ENCODE measurements at regions not wholly inside any gene's neighbourhood (a gene's known extent, or its start where the extent isn't known, plus 50 kb on each side); places are given as distances from the start of the nearest gene placed in this dataset.
"Not testable (repeated sequence)": the region's sequence is repeated elsewhere in the genome, so short reads cannot be mapped to it uniquely, and the experiment has no call there.

DNA sequence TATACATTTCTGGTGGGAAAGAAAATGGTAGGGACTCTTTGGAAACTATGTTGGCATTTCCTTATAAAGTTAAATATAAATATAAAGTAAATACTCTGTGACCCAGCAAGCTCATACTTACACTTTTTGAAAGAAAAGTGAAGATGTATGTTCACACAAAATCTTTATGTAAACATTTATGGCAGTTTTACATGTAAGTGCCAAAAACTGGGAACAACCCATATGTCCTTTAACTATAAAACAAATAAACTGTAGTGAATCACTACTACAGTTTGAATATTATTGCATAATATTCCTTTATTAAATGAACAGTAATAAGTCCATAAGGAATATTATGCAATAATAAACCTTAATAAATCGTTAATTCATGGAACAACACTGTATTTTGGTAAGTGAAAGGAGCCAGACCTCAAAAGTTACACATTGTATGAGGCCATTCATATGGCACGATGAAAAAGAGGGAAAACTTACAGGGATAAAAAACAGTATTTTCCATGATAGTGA is 1660.3 kb upstream of the LRRTM3 start:
- DNase-seq (ENCODE audit: low read depth in 2 of 2): no peak

DNA sequence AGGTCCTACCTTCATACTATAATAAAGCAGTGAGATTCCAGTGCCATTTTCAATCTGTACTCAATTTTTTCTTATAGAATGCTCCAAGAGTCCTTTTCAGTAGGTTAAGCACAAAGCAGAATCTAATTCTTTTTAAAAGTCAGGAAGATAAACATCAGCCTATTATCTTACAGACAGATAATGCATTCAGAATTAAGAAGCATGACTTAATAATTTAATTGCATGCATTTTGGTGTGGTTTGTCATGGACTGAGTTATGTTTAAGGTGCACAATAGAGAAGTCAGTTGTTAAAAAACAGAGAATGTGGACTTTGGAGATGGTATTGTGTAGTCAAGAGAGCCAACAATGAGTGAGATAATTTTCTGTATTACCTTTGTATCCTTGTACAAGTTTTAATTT is 1656.3 kb upstream of the LRRTM3 start:
- not testable (repeated sequence) for DNase-seq (ENCODE audit: low read depth in 2 of 2)

DNA sequence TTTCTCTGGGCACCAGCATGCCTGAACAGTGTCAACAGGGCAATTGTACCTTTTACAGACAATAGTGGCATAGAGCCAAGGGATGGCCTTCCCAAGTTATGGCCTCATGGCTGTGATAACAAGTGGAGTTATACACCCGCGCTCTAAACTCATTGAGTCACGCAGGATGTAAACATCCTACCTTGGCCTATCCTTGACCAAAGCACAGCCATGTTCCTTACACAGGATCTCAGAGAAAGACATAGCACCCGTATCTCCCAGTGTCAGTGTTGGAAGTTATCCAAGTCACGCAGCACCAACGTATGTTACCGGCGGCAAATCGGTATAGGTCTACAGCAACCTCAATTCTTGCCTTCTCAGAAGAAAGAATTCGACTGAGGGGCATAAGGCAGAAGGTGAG is 1654.9 kb upstream of the LRRTM3 start:
- DNase-seq (ENCODE audit: low read depth in 2 of 2): no peak

DNA sequence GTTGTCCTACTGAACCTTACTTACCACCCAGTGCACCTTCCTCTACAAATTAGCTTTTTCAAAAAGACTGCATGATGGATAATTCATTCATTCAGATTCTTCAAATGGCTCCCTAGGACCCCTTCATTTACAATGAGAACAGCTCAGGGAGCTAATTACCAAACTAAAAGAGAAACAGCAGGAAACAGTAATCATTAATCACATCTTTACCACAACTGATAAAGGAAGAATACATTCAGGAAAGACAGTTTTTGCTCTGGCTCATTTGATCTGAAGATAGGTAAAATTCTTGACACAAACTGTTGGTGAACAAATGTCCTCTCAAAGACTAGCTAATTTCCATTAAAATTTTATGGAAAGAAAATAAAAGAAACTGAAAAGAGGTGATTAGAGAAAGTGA is 1652.7 kb upstream of the LRRTM3 start:
- no peak for DNase-seq (ENCODE audit: low read depth in 2 of 2)

DNA sequence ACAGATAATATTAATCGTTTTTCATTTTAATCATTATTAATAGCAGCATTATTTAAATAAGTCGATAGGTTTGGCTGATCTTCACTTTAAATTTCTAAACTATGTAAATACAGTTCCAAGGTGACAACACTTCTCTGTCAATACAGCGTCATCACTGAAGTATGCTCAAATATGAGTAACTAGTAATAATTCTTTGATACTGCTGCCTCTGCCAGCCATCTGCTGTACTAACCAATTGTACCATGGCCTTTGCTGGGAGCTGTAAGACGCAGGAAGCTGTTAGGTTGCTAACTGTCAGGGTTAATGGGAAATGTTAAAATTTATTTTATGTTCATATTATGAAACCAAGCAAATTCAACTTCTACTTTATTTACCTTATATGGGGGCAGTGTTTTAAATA is 1650.5 kb upstream of the LRRTM3 start:
- DNase-seq (ENCODE audit: low read depth in 2 of 2): no peak

DNA sequence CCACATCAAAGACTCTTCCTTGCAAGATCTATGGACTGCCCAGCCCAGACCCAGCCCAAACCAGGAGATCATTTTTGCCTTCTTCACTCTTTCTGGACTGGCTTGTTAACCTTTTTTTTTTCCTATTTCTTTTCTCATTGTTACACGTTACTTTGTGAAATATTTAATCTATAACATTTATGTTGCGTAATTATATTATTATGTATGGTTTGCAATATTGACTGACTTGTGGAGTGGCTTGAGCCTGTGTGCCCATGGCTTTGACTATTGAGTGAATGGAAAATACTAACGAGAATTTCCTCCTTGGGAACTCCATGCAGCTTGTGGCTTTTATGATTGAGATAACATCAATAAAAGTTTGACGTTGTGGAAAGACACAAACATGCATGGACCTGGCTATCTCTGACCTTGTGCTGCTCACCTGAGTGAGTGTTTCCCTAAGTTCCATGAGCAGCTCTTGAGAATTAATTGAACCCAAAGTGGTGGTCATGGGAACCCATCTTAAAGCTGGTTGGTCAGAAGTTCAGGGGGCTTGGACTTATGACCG is 1641.3 kb upstream of the LRRTM3 start:
- no peak for DNase-seq (ENCODE audit: low read depth in 2 of 2)

DNA sequence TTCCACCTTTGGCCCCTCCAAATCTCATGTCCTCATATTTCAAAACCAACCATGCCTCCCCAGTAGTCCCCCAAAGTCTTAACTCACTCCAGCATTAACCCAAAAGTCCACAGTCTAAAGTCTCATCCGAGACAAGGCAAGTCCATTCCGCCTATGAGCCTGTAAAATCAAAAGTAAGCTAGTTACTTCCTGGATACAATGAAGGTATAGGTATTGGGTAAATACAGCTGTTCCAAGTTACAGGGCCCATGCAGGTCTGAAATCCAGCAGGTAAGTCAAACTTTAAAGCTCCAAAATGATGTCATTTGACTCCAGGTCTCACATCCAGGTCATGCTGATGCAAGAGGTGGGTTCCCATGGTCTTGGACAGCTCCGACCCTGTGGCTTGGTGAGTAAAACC is 1640.1 kb upstream of the LRRTM3 start:
- not testable (repeated sequence) for DNase-seq (ENCODE audit: low read depth in 2 of 2)

DNA sequence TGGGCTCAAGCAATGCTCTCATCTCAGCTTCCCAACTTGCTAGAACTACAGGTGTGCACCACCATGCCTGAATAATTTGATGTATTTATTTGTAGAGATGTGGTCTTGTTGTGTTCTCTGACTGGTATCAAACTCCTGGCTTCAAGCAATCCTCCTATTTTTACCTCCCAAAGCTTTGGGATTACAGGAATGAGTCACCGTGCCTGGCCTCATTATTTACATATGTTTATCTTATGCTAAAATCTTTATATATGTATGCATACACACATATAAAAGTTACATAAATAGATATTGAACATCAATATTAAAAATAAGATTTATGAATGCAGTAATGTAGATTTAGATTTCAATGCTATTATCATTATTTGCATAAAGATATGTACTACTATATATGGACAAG is 1634.5 kb upstream of the LRRTM3 start:
- no peak for DNase-seq (ENCODE audit: low read depth in 2 of 2)

DNA sequence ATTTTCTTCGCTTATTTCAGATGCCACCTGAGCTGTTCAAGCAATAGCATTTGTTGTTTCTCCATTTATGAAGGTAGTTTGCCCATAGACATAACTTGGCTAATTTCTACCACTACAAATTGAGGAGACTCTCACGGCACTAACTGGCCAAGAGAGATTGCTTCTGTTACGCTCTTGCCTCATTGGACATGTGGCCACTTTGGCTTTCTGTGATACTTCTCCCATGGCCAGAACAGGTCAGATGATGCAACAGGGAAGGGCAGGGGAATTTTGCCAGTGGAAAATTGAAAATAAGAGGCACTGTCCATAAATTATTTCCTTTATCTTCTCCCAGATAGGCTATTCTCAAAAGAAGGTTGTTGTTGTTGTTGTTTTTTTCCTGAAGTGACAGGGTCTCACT is 1633.3 kb upstream of the LRRTM3 start:
- DNase-seq (ENCODE audit: low read depth in 2 of 2): no peak

DNA sequence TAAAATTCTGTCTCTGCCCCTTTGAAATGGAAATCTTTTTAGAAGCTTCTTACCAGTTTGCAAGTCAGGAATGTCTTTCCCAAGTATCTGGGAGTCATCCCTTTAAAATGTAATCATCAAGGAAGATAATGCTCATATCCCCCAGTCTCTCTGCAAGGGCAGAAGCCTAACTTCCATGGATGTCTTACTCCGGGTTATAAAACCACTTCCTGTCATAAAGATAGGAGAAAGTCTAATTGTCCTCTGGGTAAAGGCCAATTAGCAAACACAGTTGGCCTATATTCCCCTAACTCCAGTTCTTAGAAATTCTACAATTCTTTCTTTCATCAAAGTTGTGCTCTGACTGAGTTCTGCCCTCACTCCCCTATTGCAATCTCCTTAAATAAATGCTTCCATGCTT is 1631.5 kb upstream of the LRRTM3 start:
- no peak for DNase-seq (ENCODE audit: low read depth in 2 of 2)

DNA sequence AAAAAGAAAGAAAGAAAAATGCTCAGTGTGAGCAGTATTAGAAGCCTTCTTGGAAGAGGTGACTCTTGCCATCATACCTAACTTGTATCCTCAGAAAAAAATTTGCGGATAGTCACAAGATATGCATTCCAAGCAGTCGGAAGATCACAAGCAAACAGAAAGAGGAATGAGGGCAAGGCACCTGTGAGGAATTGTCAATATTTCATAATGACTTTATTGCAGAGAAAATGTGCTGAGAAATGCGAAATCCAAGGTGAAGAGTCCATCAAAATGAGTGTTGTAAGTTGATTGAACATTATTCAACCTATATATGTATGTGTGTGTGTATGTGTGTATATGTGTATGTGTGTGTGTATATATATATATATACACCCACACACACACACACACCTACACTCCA is 1624.7 kb upstream of the LRRTM3 start:
- DNase-seq (ENCODE audit: low read depth in 2 of 2): no peak

DNA sequence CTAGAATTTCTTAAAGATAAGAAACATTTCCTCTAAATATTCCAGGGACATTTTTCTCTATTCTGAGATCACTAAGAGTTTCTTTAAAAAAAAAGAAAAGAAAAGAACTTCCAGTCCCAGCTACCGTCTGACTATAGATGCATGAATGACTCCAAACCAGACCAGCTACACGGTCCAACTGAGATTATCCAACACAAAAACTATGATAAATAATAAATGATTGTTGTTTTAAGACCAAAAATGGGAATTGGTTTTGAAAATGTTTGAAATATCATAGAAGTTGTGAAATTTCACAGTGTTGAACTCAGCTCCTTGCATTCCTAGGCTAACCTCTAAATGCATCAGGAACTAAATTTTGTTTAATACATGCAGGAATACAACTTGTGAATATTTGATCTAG is 1619.6 kb upstream of the LRRTM3 start:
- no peak for DNase-seq (ENCODE audit: low read depth in 2 of 2)

DNA sequence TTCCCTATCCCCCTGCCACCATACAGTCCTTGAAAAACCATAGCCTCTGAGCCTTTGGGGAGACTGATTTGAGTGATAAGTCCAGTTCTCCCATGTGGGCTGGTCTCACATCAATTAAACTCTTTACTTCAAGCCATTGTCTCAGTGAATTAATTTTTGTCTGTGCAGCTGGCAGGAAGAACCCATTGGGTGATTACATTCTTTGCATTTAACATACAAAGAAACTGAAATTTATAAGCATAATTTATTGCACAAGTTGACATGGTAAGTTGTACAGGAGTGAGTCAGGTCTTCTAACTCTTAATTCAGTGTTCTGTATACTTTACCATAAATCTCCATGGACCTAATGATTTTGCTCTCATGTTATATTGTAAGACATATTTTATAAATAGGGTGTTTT is 1613.0 kb upstream of the LRRTM3 start:
- no peak for DNase-seq (ENCODE audit: low read depth in 2 of 2)

DNA sequence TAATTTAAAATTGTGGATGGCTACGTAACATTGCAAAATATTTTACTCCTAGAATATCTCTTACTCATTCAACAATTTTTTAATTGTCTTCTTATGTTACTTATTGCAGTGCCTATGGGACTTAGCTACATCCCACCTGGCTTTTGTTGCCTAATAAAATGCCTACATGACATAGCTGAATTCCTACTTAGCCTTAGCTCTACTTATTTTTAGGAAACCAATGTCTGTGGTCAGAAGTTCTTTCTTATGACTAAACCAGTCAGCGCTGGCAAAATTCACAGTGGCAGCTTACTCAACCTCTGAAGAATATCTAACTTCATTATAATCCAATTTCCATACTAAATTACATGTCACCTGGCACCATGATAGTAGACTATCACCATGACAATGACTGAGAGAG is 1612.4 kb upstream of the LRRTM3 start:
- DNase-seq (ENCODE audit: low read depth in 2 of 2): no peak

DNA sequence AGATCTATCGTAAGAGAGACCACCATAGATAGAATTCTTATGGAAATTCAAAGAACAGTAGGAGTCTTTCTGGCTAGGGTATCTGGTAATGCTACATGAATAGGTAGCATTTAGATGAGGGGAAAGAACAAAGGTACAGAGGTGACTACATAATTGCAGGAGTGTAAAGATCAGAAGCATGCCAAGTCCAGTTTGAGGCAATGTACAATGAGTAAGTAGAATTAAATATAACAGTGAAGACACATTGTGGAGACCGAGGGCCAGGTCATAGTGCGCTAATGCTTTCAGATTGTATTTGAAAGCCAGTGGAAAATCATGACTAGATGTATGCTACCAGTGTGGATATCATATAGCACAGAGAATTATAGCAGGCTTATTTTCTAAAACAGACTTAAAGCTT is 1611.6 kb upstream of the LRRTM3 start:
- no peak for DNase-seq (ENCODE audit: low read depth in 2 of 2)

DNA sequence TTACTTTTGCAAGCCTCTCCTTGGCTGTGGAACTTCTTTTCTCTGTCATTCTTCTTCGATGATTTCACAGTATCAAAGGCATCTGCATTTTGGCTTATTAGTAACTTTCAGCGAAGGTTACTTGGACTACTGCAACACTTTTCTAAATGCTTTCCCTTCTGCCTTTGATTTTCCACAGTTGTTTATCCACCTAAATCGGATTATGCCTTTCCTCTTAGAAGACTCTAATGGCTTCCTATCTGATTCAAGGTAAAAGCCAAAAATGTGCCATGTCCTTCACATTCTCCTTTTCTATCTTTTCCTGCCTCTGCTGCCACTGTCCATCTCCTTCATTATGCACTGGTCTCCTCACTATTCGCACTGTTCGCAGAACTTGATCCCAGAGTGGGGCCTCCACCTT is 1606.3 kb upstream of the LRRTM3 start:
- DNase-seq (ENCODE audit: low read depth in 2 of 2): no peak

DNA sequence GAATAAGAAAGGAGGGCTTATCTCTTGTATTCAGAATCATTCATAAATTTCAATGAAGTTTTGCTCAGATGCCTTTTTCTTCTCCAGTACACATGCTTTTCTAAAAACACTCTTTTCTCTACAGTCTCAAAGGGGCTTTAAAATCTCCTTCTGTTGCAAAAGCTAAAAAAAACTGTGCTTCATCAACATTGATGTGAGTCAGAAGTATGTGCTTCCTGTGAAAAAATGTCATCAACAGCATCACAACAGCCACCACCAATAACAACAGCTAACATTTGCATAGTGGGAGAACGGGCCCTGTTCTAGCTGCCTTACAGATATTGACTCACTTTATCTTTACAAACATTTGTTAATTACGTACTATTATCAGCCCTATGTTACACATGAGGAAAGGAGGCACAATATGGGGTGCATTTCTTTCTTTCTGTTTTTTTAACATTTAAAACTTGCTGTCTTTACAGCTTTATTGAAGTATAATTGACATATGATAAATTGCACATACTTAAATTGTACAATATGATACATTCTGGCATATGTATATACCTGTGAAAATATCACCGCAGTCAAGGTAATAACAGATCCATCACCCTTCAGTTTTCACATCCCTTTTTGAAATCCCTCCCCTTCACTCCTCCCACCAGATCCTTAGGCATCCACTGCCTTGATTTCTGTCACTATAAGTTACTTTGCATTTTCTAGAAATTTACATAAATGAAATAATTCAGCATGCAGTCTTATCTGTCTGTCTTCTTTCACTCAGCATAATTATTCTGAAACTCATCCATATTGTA is 1605.4 kb upstream of the LRRTM3 start:
- DNase-seq (ENCODE audit: low read depth in 2 of 2): no peak

DNA sequence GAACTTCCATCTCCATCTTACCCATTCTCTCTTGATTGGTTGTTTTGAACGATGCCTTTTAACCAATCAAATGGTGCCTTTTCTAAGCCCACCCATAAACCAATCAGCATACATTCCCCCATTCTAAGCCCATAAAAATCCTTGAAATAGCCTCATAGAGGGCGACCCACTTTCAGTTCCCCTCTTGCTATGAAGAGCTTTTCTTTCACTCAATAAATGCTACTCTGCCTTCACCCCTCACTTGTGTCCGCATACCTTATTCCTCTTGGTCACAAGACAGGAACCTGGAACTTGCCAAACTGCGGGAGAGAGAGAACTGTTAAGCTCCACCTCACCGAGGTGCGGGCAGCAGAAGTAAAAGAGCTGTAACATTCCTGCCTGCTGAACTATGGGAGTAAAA is 1602.0 kb upstream of the LRRTM3 start:
- DNase-seq (ENCODE audit: low read depth in 2 of 2): no peak

DNA sequence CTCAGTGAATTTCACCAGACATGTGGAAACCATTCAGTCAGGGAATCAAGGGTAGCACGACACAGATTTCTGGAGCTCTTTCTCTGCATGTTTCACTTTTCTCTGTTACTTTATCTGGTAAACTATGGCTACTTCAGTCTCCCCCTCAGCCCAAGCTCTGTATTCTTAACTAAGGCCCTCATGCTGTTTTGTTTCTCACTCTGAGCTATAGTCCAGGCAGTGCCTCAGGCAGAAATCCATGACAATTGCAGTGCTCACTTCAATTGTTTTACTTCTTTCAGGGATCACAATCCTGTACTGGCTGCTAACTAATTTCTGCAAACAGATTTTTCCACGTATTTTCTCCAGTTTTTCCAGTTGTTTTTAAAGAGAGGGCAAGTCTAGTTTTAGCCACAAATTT is 1599.9 kb upstream of the LRRTM3 start:
- DNase-seq (ENCODE audit: low read depth in 2 of 2): no peak

DNA sequence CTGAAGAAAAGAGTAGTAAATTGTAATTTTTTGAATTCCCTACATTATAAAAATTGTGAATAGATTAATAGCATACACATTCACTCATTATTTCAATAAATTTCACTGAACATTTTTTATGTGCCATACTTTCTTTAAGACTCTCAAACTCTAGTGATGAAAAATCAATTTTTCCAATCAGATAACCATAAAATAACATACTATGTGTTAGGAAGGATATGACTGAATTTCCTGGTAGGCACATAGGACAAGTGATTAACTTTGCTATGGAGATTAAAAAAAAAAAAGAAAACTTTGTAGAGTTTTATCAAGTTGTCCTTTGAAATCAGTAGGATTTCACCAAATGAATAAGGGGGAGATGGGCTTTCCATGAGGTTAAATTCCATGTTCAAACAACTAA is 1597.3 kb upstream of the LRRTM3 start:
- no peak for DNase-seq (ENCODE audit: low read depth in 2 of 2)

DNA sequence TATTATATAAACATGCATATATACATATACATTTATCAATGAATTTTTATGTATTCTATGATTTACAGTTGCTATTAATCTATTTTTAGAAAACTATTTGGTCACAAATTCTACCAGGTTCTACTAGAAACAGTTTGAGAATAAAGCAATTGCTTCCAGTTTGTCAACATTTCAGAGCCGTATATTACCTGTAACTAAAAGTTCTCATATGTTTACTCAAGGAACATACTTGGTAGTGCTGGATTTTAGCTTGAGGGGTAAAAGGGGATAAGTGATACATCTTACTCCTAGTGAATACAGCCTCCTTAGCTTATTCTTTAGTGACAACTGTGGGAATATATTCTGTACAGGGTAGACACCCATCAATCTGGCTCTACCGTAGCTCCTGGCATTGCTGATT is 1590.5 kb upstream of the LRRTM3 start:
- no peak for DNase-seq (ENCODE audit: low read depth in 2 of 2)

DNA sequence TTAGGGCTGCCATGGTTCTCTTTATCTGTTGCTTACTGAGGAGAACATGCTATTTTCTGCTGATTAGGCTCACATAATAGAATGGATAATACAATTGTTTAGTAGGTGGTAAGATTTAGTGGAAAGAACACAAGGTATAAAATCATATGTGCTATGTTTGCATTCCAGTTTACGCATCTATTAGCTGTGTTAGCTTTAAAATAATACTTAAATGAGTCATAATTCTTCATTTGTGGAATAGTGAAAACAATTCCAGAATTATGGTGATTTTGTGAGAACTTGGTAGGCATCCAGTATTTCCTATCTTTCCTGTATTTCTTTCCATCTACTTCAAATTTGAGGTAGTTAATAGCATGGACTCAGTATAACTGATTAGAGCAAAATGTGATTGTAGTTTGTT is 1585.5 kb upstream of the LRRTM3 start:
- no peak for DNase-seq (ENCODE audit: low read depth in 2 of 2)

DNA sequence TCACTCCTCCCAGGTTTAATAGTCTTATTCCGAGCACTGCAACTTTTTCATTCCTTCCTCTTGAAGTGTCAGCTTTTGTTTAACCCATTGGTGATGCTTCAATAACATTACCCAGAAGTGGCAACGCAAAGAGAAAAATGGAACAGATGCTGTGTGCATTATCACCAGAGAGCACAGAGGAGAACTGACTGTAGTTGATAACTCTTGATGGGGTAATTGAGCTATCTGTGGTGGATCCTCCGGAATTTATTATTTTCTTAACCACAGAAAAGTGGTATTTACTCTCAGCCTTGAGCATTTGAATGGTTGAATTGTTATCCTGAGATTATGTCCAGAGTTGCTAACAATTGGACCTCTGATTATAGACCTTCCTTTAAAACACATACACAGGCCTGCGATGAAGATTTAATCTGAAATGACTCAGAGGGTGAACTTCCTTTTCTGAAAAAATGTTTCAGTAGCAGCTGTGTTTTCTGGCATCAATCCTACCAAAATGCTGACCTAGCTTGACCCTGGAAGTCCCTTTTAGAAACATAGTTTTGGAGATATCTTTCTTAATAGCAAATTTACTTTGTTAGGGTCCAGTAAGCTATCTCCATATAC is 1584.4 kb upstream of the LRRTM3 start:
- no peak for DNase-seq (ENCODE audit: low read depth in 2 of 2)

Measured in stimulated activated CD8-positive, alpha-beta memory T cell treated with anti-CD3 and anti-CD28 coated beads, Interleukin-7, amount 100 ng/mL, for 1 hour (primary cell).